GM12874 (cell line): ENCODE measurements at regions not wholly inside any gene's neighbourhood (a gene's known extent, or its start where the extent isn't known, plus 50 kb on each side); places are given as distances from the start of the nearest gene placed in this dataset.

ENCODE experiments used
- CTCF ChIP-seq: IDR thresholded peaks from 2 replicates; pipeline ENCODE4 v1.5.1; 2011; ENCODE audit warnings: low read depth, mild to moderate bottlenecking, control low read depth, low read length, moderate library complexity; ENCODE audit not compliant: insufficient read depth

GRCh38 chr2:117407746-117408145, 406.7 kb upstream of the DDX18 start:
- TF ChIP-seq CTCF = no peak

DNA sequence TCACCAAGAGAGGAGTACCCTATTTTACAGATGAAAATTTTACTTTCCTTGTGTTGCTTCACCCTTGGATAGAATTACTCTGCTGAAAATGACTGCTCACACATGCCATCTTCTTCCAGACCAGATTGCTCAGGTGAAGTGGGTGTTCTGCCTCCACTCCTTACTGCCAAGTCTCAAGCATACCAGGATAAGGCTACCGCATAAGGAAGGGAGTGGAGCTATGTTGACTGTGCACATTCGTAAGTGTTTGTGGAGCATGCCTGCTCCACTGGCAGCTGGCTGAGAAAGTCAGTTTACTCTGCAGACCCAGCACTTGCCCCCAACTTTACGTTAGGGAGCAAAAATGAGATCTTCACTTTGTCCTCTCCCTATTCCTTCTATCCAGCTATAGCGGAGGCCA, 405.0 kb upstream of the DDX18 start:
- TF ChIP-seq CTCF = no peak

DNA sequence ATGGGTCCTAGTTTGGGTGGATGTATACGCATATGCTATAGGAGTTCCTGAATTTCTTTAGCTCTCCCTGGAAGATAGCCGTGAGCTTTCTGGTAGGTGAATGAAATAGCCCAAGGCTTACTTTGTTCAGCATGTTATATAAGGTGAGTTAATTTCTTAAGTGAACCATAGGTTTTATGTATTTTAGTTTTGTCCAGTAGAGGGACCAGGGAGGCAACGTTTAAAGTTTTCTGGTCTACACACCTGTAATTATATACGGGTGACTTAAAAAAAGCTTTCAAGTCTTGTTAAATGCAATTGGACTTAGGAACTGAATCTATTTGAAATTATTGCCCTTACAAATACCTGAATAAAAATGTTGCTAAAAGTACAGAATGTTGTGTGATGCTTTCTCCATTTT, 402.5 kb upstream of the DDX18 start:
- TF ChIP-seq CTCF = no peak

GRCh38 chr2:117432746-117433145, 381.7 kb upstream of the DDX18 start:
- no peak for TF ChIP-seq CTCF

GRCh38 chr2:117436697-117437096, 377.8 kb upstream of the DDX18 start:
- no peak for TF ChIP-seq CTCF

DNA sequence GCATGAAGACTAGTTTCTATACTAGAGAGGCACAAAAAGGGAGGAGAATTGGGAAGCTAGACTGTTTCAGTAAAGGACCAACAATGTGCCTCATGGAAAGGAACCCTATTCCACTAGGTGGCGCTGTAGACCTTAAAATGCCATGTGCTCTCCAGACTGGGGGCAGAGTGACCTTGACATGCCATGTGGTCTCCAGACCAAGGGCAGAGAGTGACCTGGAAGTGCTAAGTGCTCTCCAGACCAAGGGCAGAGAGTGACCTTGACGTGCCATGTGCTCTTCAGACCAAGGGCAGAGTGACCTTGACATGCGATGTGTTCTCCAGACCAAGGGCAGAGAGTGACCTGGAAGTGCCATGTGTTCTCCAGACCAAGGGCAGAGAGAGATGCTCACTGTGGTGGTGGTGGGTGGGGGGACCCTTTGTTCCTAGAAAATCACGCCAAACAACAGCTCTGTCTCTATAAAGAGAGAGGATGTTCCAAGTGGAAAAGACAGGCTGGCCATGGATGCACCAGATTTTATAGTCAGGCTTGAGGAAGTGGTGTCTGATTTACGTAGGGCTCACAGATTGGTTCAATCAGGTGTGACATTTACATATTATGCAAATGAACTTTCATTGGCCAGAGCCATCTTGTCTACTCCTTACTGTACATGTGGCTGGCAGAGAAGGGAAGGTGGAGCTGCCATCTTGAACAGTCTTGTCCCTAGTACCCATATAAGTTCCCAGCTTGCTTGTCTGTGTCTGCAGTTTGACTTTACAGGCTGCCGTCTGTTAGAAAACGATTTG, 344.0 kb upstream of the DDX18 start:
- peak; percentile 55 for TF ChIP-seq CTCF

GRCh38 chr2:117481608-117482007, 332.9 kb upstream of the DDX18 start:
- TF ChIP-seq CTCF = no peak
